MM.1S (cell line): ENCODE measurements at regions not wholly inside any gene's neighbourhood (a gene's known extent, or its start where the extent isn't known, plus 50 kb on each side); places are given as distances from the start of the nearest gene placed in this dataset.
A peak's percentile ranks its signal among the peaks of the same experiment; 100 is the strongest.

ENCODE experiments used
- DNase-seq: peaks from one replicate; pipeline ENCODE4 v3.0.0-alpha.2; 2015
- H2AFZ ChIP-seq: fragments of 300-600 bp; sonication (generic); 2 replicates; pipeline ENCODE4 v1.6.0; 2016; ENCODE audit warnings: antibody characterized with exemption, low read length
- H3F3A ChIP-seq: fragments of 300-600 bp; sonication (generic); 2 replicates; pipeline ENCODE4 v1.6.1; 2016; ENCODE audit warnings: mild to moderate bottlenecking, antibody characterized with exemption, low read length, moderate library complexity, mixed read lengths; ENCODE audit not compliant: insufficient read depth
- H3K27ac ChIP-seq: fragments of 300-600 bp; sonication (generic); 2 replicates; pipeline ENCODE4 v1.5.1; 2016; ENCODE audit warnings: mild to moderate bottlenecking, low read length
- H3K27me3 ChIP-seq: fragments of 300-600 bp; sonication (generic); replicated peaks from 2 replicates; pipeline ENCODE4 v1.6.0; 2016; ENCODE audit warnings: low read length; ENCODE audit not compliant: insufficient read depth
- H3K36me3 ChIP-seq: fragments of 300-600 bp; sonication (generic); replicated peaks from 2 replicates; pipeline ENCODE4 v1.6.1; 2016; ENCODE audit warnings: mild to moderate bottlenecking, low read length, mixed read lengths; ENCODE audit not compliant: insufficient read depth
- H3K4me1 ChIP-seq: fragments of 300-600 bp; sonication (generic); 2 replicates; pipeline ENCODE4 v1.6.1; 2016; ENCODE audit warnings: low read length, mixed read lengths
- H3K4me2 ChIP-seq: fragments of 300-600 bp; sonication (generic); 2 replicates; pipeline ENCODE4 v1.6.0; 2016; ENCODE audit warnings: low read depth, low read length
- H3K4me3 ChIP-seq: fragments of 300-600 bp; sonication (generic); 2 replicates; pipeline ENCODE4 v1.5.1; 2016; ENCODE audit warnings: low read length, mixed read lengths
- H3K79me2 ChIP-seq: fragments of 300-600 bp; sonication (generic); 2 replicates; pipeline ENCODE4 v1.6.1; 2016; ENCODE audit warnings: mixed run types, low read length, mixed read lengths
- H3K9ac ChIP-seq: fragments of 300-600 bp; sonication (generic); 2 replicates; pipeline ENCODE4 v1.6.1; 2016; ENCODE audit warnings: low read length, mixed read lengths
- H3K9me2 ChIP-seq: fragments of 300-600 bp; sonication (generic); replicated peaks from 2 replicates; pipeline ENCODE4 v1.6.1; 2016; ENCODE audit warnings: mild to moderate bottlenecking, low read length, mixed read lengths; ENCODE audit not compliant: insufficient read depth
- H3K9me3 ChIP-seq: fragments of 300-600 bp; sonication (generic); replicated peaks from 2 replicates; pipeline ENCODE4 v1.6.1; 2016; ENCODE audit warnings: mild to moderate bottlenecking, low read length, mixed read lengths; ENCODE audit not compliant: insufficient read depth
- H4K20me1 ChIP-seq: fragments of 300-600 bp; sonication (generic); 2 replicates; pipeline ENCODE4 v1.6.1; 2016; ENCODE audit warnings: mild to moderate bottlenecking, low read length, moderate library complexity, mixed read lengths; ENCODE audit not compliant: insufficient read depth
- CTCF ChIP-seq: fragments of 300-600 bp; sonication (generic); IDR thresholded peaks from 2 replicates; pipeline ENCODE4 v1.5.1; 2016; ENCODE audit warnings: antibody characterized with exemption, low read length, mixed read lengths
- EZH2 ChIP-seq: fragments of 300-600 bp; sonication (generic); optimal IDR thresholded peaks from 2 replicates; pipeline ENCODE3; 2017; ENCODE audit warnings: low read depth, mild to moderate bottlenecking, antibody characterized with exemption, low read length, mixed read lengths
- EZH2phosphoT487 ChIP-seq: fragments of 300-600 bp; sonication (generic); IDR thresholded peaks from 2 replicates; pipeline ENCODE4 v1.6.1; 2018; ENCODE audit warnings: antibody characterized with exemption, low read length

DNA sequence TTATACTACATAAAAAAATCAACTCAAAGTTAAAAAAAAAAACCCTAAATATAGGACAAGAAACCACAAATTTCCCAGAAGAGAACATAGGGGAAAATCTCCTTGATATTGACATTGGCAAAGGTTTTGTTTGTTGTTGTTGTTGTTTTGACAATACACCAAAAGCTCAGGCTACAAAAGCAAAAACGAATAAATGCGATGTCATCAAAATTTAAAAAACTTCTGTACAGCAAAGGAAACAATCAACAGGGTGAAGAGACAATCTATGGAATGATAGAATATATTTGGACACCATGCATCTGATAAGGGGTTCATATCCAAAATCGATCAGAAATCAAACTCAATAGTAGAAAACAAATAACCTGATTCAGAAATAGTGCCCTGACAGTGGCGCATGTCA lies 65.0 kb upstream of the L3MBTL4 start:
- Histone ChIP-seq H3K27ac (no peak overlapping the region), H3K9me2 (no peaks in the 10 kb centered on the region), H3K9ac (no peak overlapping the region), H4K20me1 (no peaks in the 10 kb centered on the region), H3K4me3 (no peak overlapping the region), H3K36me3 (no peaks in the 10 kb centered on the region), H3F3A (no peaks in the 10 kb centered on the region), H3K9me3 (no peaks in the 10 kb centered on the region), H2AFZ (no peak overlapping the region), H3K27me3 (no peaks in the 10 kb centered on the region), H3K79me2 (no peaks in the 10 kb centered on the region), H3K4me1 (0 out of 2 replicates have a peak, but pooled peaks cover 3% of the 10 kb centered on the region), H3K4me2 (no peak overlapping the region)
- no peak for TF ChIP-seq EZH2
- TF ChIP-seq EZH2phosphoT487 = no peak
- no peak for TF ChIP-seq CTCF
- no peak for DNase-seq

DNA sequence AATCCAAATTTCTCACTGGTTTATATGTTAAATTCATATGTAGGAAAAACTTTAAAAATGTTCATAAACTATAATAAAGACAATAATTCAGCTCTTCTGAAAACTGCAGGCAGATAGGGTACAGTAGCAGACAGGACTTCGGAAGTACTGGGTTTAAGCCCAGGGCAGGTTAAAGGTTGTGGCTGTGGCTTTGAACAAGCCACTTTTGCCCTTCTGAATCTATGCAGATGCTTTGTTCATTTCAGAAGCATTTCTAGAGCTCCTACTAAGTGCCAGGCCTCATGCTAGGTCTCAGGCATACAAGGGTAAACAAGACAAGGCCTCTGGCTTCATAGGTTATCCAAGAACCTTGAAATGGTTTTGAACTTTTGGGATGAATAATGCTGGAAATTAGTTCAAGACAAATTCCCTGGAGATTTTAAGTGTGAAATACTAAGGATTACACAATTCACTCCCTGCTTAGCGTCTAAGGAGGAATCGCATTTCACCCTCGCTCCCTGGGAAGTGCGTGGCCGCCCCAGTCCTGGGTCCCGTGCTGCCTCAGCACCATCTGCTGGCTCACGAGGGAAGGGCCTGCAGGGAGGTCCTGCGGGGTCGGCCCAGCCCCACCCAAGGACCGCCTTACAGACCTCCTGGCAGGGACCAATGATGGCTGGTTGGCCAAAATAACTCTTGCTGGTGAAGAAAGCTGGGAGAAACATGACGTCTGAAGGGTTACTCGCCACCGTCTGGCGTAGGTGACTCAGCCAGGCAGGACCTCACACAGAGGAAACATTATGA lies 67.7 kb upstream of the L3MBTL4 start:
- no peak overlapping the region for H3K27ac ChIP-seq
- no peak overlapping the region for H3K4me2 ChIP-seq
- H3K9ac ChIP-seq = no peak overlapping the region
- no peaks in the 10 kb centered on the region for H3F3A ChIP-seq
- H4K20me1 ChIP-seq = no peaks in the 10 kb centered on the region
- no peak overlapping the region for H3K4me3 ChIP-seq
- H3K79me2 ChIP-seq = no peaks in the 10 kb centered on the region
- no peaks in the 10 kb centered on the region for H3K9me3 ChIP-seq
- H3K36me3 ChIP-seq = no peaks in the 10 kb centered on the region
- peak overlapping the region; percentile 43 for H2AFZ ChIP-seq
- H3K9me2 ChIP-seq = no peaks in the 10 kb centered on the region
- H3K4me1 ChIP-seq = 0 out of 2 replicates have a peak, but pooled peaks cover 3% of the 10 kb centered on the region
- peak; percentile 45 for DNase-seq
- H3K27me3 ChIP-seq = no peaks in the 10 kb centered on the region
- TF ChIP-seq CTCF (peak; percentile 93), EZH2phosphoT487 (no peak), EZH2 (no peak)

DNA sequence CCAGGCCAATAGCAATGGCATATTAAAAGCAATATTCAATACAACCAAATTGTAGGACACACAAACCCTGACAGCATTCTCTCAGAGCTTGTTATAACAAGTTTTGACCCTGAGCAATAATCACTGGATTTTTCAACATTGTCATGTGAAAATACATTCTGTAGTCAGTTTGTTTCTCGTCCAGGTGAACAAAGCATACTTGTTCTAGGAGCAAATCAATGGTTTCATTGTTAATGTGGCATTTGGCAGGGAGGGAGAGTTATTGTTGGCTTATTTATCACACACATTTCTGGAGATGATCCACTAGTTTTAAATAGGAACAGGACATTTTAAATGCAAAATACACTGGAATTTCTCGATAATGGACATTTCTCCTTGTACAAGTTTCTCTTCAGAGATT lies 69.9 kb upstream of the L3MBTL4 start:
- H3K9me3 ChIP-seq = no peaks in the 10 kb centered on the region
- H3K4me3 ChIP-seq = no peak overlapping the region
- H3K9ac ChIP-seq = no peak overlapping the region
- H3K4me2 ChIP-seq = no peak overlapping the region
- H3F3A ChIP-seq = no peaks in the 10 kb centered on the region
- H3K27me3 ChIP-seq = no peaks in the 10 kb centered on the region
- no peaks in the 10 kb centered on the region for H3K79me2 ChIP-seq
- no peaks in the 10 kb centered on the region for H3K36me3 ChIP-seq
- TF ChIP-seq EZH2phosphoT487 (no peak), EZH2 (no peak), CTCF (no peak)
- H3K4me1 ChIP-seq = 0 out of 2 replicates have a peak, but pooled peaks cover 3% of the 10 kb centered on the region
- H4K20me1 ChIP-seq = no peaks in the 10 kb centered on the region
- no peak overlapping the region for H2AFZ ChIP-seq
- H3K9me2 ChIP-seq = no peaks in the 10 kb centered on the region
- H3K27ac ChIP-seq = no peak overlapping the region
- no peak for DNase-seq
